ENCODE measurements at regions not wholly inside any gene's neighbourhood (a gene's known extent, or its start where the extent isn't known, plus 50 kb on each side); places are given as distances from the start of the nearest gene placed in this dataset.

DNA sequence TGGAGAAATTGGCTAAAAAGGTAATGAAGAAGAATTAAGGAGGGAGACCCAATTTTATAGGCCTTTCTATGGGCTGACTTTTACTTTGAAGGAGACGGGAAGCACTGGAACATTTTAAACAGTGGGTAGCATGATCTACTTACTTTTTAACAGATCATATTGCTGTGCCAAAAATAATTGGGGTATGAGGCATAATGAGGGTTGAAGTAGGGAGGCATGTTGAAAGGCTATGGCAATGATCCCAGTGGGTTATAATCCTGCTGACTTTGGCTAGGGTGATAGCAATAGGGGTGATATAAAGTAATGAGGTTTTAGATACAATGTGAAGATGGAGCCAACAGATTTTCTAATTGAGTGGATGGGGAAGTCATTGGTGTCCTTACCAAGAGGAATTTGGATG is 73.2 kb downstream of the GPR37 start:
- DNase-seq = no peak

DNA sequence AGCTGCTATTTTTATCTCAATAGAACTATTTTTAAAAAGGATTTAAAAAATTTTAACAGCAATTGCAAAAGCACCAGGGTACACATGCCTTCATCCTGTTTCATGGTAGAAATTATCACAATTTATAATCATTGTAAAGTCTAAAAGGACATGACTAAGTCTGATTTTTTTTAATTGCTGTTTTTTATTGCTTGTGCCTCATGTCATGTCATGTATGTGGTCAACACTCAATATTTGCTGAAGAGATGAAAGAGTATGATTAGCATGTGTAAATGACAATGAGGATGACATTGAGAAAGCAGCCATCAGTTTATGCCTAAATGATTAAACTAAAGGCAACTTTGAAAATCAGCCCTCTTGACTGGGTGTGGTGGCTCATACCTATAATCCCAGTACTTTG is 74.8 kb downstream of the GPR37 start:
- DNase-seq = no peak

- DNase-seq = no peak
Measured at GRCh38 chr7:124689931-124690330, 75.7 kb downstream of the GPR37 start.

GRCh38 chr7:124689523-124689922 is 76.1 kb downstream of the GPR37 start:
- DNase-seq = no peak

GRCh38 chr7:124688991-124689390 is 76.6 kb downstream of the GPR37 start:
- no peak for DNase-seq

DNA sequence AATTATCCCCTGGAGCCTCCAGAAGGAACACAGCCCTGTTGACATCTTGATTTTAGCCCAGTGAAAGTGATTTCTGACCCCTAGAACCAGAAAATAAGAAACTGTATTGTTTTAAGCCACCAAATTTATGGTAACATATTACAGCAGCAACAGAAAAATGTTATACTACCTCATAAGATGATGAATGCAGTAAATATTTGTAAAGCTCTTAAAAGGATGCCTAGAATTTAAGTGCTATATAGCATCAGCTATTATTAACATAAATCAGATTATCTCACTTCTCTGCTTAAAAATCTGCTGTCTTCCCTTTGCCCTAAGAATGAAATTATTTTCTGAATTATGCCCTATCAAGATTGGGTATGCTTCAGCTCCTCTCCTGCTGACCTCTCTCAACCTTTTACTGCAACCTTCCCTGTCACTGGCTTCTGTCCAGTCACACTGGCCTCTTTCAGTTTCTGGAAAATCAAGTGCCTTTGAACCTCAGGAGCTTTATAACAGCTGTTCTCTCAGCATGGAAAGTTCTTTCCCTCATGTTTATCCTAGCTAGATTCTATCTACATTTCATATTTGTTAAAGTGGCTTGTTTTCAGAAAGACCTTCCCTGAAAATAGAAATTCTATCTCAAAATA is 78.9 kb downstream of the GPR37 start:
- no peak for DNase-seq

- no peak for DNase-seq
Measured at GRCh38 chr7:124681946-124682345, 83.6 kb downstream of the GPR37 start.

- DNase-seq = no peak
Measured at GRCh38 chr7:124680304-124680703, 85.3 kb downstream of the GPR37 start.

- no peak for DNase-seq
Measured at GRCh38 chr7:124679586-124680225, 85.9 kb downstream of the GPR37 start.

DNA sequence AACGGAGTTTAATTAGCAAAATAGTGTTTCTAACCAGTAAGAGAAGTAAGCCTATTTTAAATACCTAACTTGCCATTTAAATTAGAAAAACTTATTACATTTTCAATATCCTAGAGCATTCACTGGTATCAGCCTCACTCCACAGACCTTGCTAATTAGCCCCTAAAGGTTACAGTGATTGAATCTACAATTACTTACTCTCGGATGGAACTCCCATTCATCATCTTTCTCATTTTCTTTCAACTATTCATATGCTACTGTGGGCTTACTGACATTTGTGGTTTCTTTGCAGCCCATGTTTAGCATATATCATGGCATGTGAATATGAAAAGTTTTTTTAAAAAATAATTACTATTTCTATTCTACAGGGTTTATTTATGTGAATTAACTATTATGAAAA is 86.4 kb downstream of the GPR37 start:
- DNase-seq = no peak

DNA sequence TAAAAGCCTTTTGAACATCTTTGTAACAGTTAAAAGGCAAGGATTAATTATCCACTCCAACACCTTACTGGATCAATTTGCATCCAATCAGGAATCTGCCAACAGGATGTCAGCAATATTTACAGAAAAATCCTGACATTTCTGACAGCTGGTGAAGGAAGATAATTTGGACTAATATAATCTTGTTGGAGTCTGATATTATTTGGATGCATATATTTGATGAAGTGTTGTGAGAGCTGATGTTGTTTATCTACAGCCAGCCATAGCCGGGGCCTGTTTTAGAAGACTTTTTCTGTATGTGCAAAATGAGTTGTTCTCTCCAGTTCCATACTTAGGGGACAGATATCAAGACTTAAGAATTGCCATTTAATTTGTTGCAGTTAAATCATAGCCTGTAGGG is 91.1 kb downstream of the GPR37 start:
- DNase-seq = no peak

DNA sequence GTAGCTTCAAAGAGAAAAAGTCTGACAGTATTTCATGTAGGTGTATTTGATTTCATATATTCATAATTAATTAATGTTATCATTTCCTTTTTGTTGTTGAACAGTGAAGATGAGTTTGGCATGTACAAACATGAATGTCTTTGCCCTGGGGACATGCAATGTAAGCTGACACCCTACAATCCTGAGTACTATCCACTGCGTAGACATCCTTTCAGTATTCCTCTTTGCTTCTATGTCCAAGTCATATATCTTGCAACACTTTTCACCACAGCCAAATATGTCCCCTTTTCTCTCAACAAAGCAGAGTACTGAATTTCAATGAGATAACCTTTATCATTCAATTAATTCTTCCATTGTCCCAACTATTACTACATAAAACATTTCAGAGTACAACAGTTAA is 93.6 kb downstream of the GPR37 start:
- no peak for DNase-seq

GRCh38 chr7:124667312-124668153 is 98.1 kb downstream of the GPR37 start:
- no peak for DNase-seq

GRCh38 chr7:124662937-124663336 is 102.7 kb downstream of the GPR37 start:
- no peak for DNase-seq

DNA sequence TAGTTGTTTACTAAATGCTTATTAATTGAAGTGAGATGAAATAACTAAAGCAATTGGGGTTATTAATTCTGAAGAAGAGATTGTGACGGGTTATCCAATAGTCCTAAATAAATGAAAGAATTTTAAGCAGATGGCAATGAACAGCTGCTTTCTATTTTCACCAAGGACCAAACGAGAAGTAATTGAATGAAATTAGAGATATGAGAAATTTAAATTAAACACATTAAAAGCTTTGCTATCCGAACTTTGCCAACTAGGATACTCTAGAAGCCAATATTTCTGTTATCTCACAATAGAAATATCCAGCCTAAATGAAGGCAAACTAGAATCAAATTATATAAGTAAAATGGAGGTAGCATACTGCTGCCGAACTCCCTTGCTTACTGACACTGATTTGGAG is 103.2 kb downstream of the GPR37 start:
- no peak for DNase-seq

DNA sequence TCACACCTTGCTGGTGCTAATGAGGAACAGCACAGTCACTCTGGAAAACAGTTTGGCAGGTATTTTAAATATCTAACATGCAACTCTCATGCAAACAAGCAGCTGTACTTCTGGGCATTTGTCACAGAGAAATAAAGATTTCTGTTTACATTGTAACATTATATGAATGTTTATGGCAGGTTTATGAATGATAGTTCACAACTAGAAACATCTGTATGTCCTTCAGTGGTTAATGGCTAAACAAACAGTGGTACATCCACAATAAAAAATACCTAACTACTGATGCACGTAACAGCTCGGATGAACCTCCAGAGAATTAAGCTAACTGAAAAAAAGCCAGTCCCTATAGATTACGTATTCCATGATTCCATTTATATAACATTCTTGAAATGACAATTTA is 109.6 kb downstream of the GPR37 start:
- no peak for DNase-seq

DNA sequence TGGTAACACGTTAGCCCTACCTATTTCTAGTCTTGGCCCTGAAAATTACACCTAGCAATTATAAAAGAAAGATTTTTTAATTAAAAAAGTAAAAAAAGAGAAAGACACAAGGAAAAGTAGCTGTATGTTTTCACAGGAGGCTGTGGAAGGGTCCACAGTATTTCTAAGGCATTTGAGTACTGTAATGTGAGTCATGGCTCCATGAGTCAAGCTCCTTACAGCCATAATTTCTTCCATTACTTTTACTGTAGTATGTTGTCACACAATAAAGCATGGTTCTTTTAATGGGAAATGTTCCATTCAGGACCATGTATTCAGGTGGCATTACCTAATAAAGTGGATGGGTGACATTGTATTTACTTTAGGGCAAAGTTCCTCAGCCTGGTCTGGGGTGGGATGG is 113.4 kb downstream of the GPR37 start:
- no peak for DNase-seq

DNA sequence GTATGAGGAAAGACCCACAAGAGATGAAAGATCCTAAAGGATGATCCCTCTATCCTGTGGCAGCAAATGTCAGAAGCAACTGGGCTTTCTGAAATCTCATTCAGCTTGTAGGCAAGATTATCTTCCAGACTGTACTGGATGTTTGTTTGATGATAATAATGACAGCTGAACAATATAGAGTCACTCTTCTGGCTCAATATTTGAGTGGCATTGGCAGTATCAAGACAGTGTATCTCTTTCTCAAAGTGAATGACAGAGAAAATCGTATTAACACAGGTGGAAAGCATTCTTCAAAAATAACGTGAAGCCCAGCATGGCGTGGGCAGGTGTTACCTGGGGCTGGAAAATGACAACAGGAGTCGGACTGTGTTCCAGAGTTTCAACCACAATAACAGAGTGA is 114.5 kb downstream of the GPR37 start:
- no peak for DNase-seq

DNA sequence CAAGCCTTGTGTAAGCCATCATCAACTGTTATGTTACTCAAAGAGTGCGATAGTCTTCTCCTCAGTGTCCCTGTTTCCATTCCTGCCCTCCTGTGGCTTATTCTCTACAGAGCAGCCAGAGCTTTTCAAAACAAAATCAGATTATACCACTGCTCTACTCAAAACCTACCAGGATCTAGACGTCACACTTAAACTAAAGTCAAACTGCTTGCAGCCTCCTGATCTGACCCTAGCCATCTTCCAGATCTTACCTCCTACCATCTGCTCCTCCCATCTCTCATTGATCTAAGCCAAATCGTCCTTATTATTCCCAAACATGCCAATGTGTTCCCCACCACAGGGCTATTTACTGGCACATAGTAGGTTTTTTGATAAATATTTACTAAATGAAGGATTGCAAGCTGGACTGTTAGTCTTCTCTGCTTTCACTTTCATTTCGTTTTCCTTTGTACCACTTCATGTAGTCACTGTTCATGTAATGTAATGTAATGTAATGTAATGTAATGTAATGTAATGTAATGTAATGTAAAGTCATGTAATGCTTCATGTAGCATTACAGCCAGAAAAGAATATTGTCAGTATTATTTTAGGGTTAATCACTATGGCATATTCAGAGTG is 116.1 kb downstream of the GPR37 start:
- no peak for DNase-seq

DNA sequence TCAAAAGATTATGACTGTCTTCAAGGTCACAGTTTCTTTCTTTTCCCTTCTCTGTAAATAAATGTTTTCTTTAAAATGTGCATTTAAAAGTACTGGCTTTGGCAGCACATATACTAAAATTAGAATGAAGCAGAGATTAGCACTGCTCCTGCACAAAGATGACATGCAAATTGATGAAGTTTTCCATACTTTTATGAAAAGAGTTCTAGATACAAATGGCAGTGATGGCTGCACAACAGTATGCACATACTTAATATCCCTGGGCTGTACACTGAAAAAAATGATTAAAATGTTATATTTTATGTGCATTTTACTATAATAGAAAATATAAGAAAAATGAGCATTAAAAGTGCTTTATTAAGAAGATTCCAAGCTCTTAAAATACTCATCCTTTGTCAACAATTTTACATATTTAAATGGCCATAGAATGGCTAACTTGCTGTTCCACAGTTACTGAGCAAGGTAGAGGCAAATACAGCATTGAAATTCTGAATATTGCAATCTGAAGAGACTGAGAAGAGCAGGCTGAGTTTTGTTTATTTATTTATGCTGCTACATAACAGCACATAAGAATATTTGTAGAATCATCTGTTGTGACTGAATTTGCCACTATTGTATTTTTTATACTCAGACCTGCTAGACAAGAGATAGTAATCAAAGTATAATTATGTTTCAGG is 117.8 kb downstream of the GPR37 start:
- DNase-seq = no peak

DNA sequence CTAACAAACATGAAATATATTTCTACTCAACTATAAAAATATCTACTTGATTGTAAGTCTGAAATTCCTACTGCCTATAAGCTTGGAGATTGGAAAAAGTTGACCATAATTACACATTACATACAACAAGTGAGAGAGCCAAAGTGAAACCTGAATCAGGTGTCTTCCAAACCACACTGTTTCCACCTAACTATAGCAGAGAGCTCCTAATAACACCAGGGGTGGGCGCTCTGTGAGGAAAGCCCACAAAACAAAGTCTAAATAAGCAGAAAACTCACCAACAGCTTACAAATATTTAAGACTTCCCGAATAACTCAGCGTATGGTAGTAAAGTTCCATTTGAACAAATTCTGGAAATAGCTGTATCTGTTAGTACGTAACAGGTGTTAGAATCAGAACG is 119.9 kb downstream of the GPR37 start:
- no peak for DNase-seq

DNA sequence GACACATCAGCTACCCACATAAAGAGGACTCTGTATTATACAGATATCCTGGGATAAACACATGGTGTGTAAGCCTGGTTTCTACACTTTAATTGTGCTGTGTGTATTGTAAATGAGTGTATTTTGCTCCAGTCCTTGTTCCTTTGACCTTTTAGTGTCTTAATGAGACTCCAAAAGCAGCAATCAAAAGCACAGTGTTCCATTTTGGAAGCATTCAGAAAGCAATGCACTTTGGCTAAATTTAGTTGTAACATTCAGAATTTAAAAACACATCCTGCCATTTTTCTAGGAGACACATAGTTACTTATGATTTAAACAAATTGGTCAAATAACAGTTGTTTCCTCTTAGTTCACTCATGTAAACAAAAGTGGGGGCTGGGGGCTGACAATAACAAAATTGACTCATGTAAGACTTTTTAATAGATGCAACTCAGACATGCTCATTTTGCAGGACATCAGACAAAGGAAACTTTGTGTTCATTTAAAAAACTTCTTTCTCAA is 122.2 kb downstream of the GPR37 start:
- no peak for DNase-seq
